T47D (cell line): ENCODE measurements at regions not wholly inside any gene's neighbourhood (a gene's known extent, or its start where the extent isn't known, plus 50 kb on each side); places are given as distances from the start of the nearest gene placed in this dataset.

Experiments
- DNase-seq, 2 experiments: peaks; one replicate each; pipeline versions ENCODE4 v3.0.0 to v3.0.0-alpha.2; 2011 to 2012; ENCODE audit warnings: low read depth in 1 of 2, low spot score in 1 of 2
- JUND ChIP-seq: IDR thresholded peaks from 2 replicates; pipeline ENCODE4 v1.6.1; 2012; ENCODE audit warnings: low read depth
- in situ Hi-C: cut with HindIII; loops from 2 replicates; pipeline ENCODE4 v1.10.0; 2016; ENCODE audit warnings: low sequenced_read_pairs, low pct_unique_long_range_greater_than_20kb

DNA sequence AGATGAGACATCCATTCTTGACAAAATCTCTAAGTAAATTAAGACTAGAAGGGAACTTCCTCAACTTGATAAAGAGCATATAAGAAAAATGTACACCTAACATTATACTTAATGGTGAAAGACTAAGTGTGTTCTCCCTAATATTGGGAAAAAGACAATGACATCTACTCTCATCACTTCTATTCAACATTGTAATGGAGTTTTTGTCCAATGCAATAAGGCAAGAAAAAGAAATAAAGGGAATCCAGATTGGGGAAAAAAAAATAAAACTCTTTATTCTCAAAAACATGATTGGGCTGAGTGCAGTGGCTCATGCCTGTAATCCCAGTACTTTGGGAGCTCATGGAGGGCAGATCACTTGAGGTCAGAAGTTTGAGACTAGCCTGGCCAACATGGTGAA lies 131.1 kb upstream of the JUN start:
- no peak for TF ChIP-seq JUND
- DNase-seq, result no peak
- in situ Hi-C loops, result no loop called here

DNA sequence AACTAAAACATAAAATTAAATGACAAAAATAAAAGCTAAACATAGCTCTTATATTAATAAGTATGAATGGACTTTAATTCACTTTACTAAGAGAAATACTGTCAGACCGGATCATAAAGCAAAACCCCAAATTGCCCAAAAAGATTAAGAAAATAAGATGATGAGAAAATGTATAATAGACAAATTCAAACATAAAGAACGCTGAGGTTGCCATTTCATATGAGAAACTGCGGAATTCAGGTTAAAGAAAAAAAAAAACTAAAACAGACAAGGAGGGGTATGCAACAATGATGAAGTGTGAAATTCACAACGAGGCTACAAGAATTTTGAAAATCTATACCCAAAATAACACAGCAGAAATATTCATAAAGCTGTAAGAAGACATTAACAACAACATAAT lies 133.6 kb upstream of the JUN start:
- in situ Hi-C loops, result no loop called here
- no peak for TF ChIP-seq JUND
- no peak for DNase-seq

GRCh38 chr1:58919226-58919958 lies 135.5 kb upstream of the JUN start:
- TF ChIP-seq JUND, result no peak
- no peak for DNase-seq
- in situ Hi-C loops, result no loop called here

DNA sequence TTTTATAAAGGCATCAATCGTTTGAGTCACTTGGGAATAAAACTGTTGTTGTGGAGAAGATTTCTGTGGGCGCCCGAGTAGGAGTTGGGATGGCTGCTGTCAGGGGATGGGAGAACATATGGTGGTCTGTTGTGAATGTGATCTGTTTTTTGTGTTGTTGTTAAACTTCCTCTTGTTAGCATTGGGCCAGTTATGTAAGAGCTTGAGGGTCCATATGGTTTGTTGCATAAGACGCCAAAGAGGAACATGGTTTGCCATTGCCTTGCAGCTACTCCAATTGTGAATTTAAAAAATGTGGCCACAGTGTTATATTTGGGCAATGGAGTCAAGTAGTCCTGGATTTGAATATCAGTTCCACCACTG lies 136.1 kb upstream of the JUN start:
- no peak for DNase-seq
- no peak for TF ChIP-seq JUND
- in situ Hi-C loops, result no loop called here

- TF ChIP-seq JUND, result no peak
- in situ Hi-C loops, result no loop called here
- no peak for DNase-seq
Observed at GRCh38 chr1:58921342-58921741, 137.5 kb upstream of the JUN start.

- no peak for TF ChIP-seq JUND
- in situ Hi-C loops, result no loop called here
- no peak for DNase-seq
Observed at GRCh38 chr1:58921751-58922150, 137.9 kb upstream of the JUN start.

DNA sequence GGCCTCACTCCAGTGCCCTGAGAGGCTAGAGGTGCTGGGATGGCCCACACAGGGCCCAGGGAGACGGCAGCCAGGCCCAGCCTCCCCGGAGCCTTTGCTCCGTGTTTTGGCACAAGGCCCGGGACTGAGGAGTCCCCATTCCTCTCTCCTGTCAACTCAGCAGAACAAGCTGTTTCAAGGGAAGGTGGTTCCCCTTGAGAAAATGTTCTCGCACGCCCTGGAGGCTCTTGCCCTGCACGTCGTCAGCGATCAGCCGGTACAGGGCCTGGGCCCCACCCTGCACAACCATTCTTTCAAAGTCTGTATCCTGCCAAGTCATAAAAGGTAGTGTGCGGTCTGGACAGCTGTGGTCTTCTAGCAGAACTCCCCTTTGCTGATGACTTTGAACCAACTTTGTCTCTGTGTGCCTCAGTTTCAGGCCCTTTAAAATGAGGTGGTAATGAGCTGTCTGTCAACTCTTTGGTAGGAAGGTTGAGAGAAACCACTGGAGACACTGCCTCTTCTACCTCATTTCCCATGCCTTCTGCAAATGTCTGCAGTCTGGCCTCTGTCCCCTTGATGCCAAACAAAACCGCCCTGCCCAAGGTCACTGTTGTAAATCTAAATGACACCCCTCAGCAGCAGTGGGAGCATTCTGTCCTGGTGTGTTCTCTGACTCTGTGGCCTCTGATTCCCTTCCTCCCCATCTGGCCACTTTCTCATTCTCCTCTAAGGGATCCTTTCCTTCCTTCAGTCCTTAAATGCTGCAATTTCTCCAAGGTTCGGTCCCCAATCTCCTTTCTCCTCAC lies 138.6 kb upstream of the JUN start:
- TF ChIP-seq JUND, result no peak
- in situ Hi-C loops, result no loop called here
- DNase-seq, result no peak

DNA sequence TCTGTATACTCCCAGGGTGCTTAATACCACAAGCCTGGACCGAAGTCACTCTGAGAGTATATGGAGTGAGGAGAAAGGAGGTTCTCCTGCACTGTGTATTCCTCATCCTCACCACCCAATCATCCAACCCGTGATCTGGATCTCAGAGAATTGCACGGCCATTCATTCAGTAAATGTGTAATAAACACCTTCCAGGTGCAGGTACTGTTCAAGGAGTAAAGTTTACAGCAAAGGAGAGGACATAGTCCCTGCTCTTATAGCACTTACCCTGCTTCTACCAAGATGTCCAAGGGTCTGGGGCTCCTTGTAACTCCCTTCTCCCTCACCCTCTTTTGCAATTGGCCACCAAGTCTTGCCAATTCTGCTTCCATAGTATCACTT lies 139.2 kb upstream of the JUN start:
- TF ChIP-seq JUND, result no peak
- in situ Hi-C loops, result no loop called here
- no peak for DNase-seq

GRCh38 chr1:58924016-58924565 lies 140.2 kb upstream of the JUN start:
- TF ChIP-seq JUND, result no peak
- in situ Hi-C loops, result no loop called here
- DNase-seq, result no peak

GRCh38 chr1:58924821-58925220 lies 141.0 kb upstream of the JUN start:
- in situ Hi-C loops, result no loop called here
- DNase-seq, result no peak
- no peak for TF ChIP-seq JUND

- TF ChIP-seq JUND, result no peak
- in situ Hi-C loops, result no loop called here
Observed at GRCh38 chr1:58925247-58925646, 141.4 kb upstream of the JUN start.

GRCh38 chr1:58926152-58926551 lies 142.3 kb upstream of the JUN start:
- in situ Hi-C loops, result no loop called here
- no peak for TF ChIP-seq JUND
- DNase-seq, result no peak

More at GRCh38 chr1:58925247-58925646, 141.4 kb upstream of the JUN start:
- DNase-seq, result no peak

DNA sequence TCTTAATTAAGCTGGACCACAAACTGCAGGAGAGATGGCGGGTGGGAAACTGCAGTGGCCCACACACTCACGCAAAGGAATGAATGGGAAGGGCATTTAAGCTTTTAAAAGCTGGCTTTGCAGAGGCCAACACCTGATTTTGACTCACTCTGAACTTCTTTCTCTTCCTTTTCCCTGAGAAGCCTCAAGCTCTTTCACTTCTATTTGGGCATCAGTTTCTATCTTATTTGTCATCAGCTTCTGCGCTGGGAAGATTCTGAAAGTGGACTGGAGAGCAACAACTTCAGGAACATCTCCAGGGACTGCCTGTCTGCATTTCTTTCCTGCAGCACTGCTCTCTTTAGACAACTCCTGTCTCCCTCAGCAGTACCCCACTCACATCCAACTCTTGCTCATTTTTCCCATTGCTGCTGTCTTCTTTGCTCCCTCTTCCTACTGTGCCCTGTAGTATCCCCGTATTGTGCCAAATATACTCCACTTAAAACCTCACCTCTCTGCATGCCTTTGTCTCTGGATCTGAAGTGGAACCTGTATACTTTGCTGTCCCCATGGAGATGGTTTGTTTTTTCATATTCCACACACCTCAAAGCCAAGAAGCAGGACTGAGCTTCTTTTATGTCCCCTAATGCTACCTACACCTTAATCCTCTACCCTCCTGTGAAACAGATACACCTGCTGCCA lies 143.3 kb upstream of the JUN start:
- in situ Hi-C loops, result no loop called here
- peak in 1 of 2 experiments; percentile 55 for DNase-seq
- TF ChIP-seq JUND, result no peak
